ENCODE measurements at regions not wholly inside any gene's neighbourhood (a gene's known extent, or its start where the extent isn't known, plus 50 kb on each side); places are given as distances from the start of the nearest gene placed in this dataset.
A peak's percentile ranks its signal among the peaks of the same experiment; 100 is the strongest.

DNA sequence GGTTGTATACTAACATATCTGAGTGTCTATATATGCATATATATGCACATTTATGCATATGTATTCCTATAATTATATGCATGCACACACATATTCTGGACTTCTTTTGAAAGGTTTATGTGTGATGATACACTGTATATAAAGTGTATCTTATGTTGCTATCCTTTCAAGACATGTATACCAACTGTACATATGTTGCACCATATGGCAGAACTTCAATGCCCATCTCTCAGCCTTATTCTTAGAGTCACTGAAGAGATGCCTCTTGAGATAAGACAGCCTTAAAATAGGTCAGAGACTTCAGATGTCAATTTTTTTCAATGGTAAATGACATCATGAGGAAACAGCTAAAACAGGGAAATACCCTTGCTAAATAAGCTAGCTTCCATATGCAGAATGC, 461.4 kb downstream of the SPATA31D1 start:
- Histone ChIP-seq H3K4me3 (no peak overlapping the region), H3K9me3 (ENCODE audit: control insufficient read depth in 4 of 4, insufficient read depth in 3 of 4, low read length in 3 of 4) (peaks cover 0 to 10% (median 2%) of the 10 kb centered on the region in 4 donors), H3K36me3 (ENCODE audit: control insufficient read depth in 4 of 4, insufficient read depth in 4 of 4, low read length in 4 of 4) (no peaks in the 10 kb centered on the region), H3K27ac (ENCODE audit: low read depth in 1 of 2, low read length in 1 of 2) (no peak overlapping the region), H3K4me1 (ENCODE audit: control insufficient read depth in 5 of 5, insufficient read depth in 5 of 5, low read length in 5 of 5) (no peaks in the 10 kb centered on the region), H3K9ac (ENCODE audit: insufficient read depth in 1 of 2, low read length in 2 of 2) (no peak overlapping the region), H3K27me3 (ENCODE audit: control insufficient read depth in 3 of 3, insufficient read depth in 3 of 3, low read length in 2 of 3) (no peaks in the 10 kb centered on the region)
- ATAC-seq (ENCODE audit: insufficient read depth, low FRiP score) (no peak), DNase-seq (no peak)
- TF ChIP-seq, protein P1, sequence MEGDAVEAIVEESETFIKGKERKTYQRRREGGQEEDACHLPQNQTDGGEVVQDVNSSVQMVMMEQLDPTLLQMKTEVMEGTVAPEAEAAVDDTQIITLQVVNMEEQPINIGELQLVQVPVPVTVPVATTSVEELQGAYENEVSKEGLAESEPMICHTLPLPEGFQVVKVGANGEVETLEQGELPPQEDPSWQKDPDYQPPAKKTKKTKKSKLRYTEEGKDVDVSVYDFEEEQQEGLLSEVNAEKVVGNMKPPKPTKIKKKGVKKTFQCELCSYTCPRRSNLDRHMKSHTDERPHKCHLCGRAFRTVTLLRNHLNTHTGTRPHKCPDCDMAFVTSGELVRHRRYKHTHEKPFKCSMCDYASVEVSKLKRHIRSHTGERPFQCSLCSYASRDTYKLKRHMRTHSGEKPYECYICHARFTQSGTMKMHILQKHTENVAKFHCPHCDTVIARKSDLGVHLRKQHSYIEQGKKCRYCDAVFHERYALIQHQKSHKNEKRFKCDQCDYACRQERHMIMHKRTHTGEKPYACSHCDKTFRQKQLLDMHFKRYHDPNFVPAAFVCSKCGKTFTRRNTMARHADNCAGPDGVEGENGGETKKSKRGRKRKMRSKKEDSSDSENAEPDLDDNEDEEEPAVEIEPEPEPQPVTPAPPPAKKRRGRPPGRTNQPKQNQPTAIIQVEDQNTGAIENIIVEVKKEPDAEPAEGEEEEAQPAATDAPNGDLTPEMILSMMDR (IDR thresholded peaks at IDR 0.05; ENCODE audit: control extremely low read depth, extremely low read depth) = no peak

GRCh38 chr9:82454509-82455190, 466.1 kb downstream of the SPATA31D1 start:
- no peaks in the 10 kb centered on the region for H3K27me3 ChIP-seq (ENCODE audit: control insufficient read depth in 3 of 3, insufficient read depth in 3 of 3, low read length in 2 of 3)
- H3K4me3 ChIP-seq = no peak overlapping the region
- peaks cover 0 to 14% (median 4%) of the 10 kb centered on the region in 5 donors for H3K4me1 ChIP-seq (ENCODE audit: control insufficient read depth in 5 of 5, insufficient read depth in 5 of 5, low read length in 5 of 5)
- H3K9ac ChIP-seq (ENCODE audit: insufficient read depth in 1 of 2, low read length in 2 of 2) = no peak overlapping the region
- DNase-seq = no peak
- H3K27ac ChIP-seq (ENCODE audit: low read depth in 1 of 2, low read length in 1 of 2) = no peak overlapping the region
- H3K9me3 ChIP-seq (ENCODE audit: control insufficient read depth in 4 of 4, insufficient read depth in 3 of 4, low read length in 3 of 4) = peaks cover 0 to 2% (median 0%) of the 10 kb centered on the region in 4 donors
- no peaks in the 10 kb centered on the region for H3K36me3 ChIP-seq (ENCODE audit: control insufficient read depth in 4 of 4, insufficient read depth in 4 of 4, low read length in 4 of 4)
- ATAC-seq (ENCODE audit: insufficient read depth, low FRiP score) = no peak
- 82 to 84% methylated on average over 3 of the region's 3 CpGs for WGBS, 2 donors
- TF ChIP-seq, protein P1 (IDR thresholded peaks at IDR 0.05; ENCODE audit: control extremely low read depth, extremely low read depth) = no peak

GRCh38 chr9:82456642-82457041, 468.1 kb downstream of the SPATA31D1 start:
- H3K4me1 ChIP-seq (ENCODE audit: control insufficient read depth in 5 of 5, insufficient read depth in 5 of 5, low read length in 5 of 5) = peaks cover 0 to 14% (median 4%) of the 10 kb centered on the region in 5 donors
- ATAC-seq (ENCODE audit: insufficient read depth, low FRiP score) = no peak
- no peak for DNase-seq
- peaks cover 0 to 2% (median 0%) of the 10 kb centered on the region in 4 donors for H3K9me3 ChIP-seq (ENCODE audit: control insufficient read depth in 4 of 4, insufficient read depth in 3 of 4, low read length in 3 of 4)
- H3K9ac ChIP-seq (ENCODE audit: insufficient read depth in 1 of 2, low read length in 2 of 2) = no peak overlapping the region
- H3K27ac ChIP-seq (ENCODE audit: low read depth in 1 of 2, low read length in 1 of 2) = no peak overlapping the region
- TF ChIP-seq, protein P1 (IDR thresholded peaks at IDR 0.05; ENCODE audit: control extremely low read depth, extremely low read depth) = no peak
- H3K36me3 ChIP-seq (ENCODE audit: control insufficient read depth in 4 of 4, insufficient read depth in 4 of 4, low read length in 4 of 4) = no peaks in the 10 kb centered on the region
- no peak overlapping the region for H3K4me3 ChIP-seq
- 88 to 96% methylated on average over 1 of the region's 1 CpG for WGBS, 2 donors
- H3K27me3 ChIP-seq (ENCODE audit: control insufficient read depth in 3 of 3, insufficient read depth in 3 of 3, low read length in 2 of 3) = no peaks in the 10 kb centered on the region

GRCh38 chr9:82457298-82457697, 468.7 kb downstream of the SPATA31D1 start:
- WGBS, 2 donors = 70 to 81% methylated on average over 2 of the region's 2 CpGs
- no peak overlapping the region for H3K27ac ChIP-seq (ENCODE audit: low read depth in 1 of 2, low read length in 1 of 2)
- peaks cover 0 to 2% (median 0%) of the 10 kb centered on the region in 4 donors for H3K9me3 ChIP-seq (ENCODE audit: control insufficient read depth in 4 of 4, insufficient read depth in 3 of 4, low read length in 3 of 4)
- ATAC-seq (ENCODE audit: insufficient read depth, low FRiP score) = peak; percentile 27
- peaks cover 0 to 14% (median 4%) of the 10 kb centered on the region in 5 donors for H3K4me1 ChIP-seq (ENCODE audit: control insufficient read depth in 5 of 5, insufficient read depth in 5 of 5, low read length in 5 of 5)
- H3K27me3 ChIP-seq (ENCODE audit: control insufficient read depth in 3 of 3, insufficient read depth in 3 of 3, low read length in 2 of 3) = no peaks in the 10 kb centered on the region
- TF ChIP-seq, protein P1 (IDR thresholded peaks at IDR 0.05; ENCODE audit: control extremely low read depth, extremely low read depth) = no peak
- no peak overlapping the region for H3K4me3 ChIP-seq
- H3K36me3 ChIP-seq (ENCODE audit: control insufficient read depth in 4 of 4, insufficient read depth in 4 of 4, low read length in 4 of 4) = no peaks in the 10 kb centered on the region
- DNase-seq = peak in 1 of 3 donors; percentile 61
- no peak overlapping the region for H3K9ac ChIP-seq (ENCODE audit: insufficient read depth in 1 of 2, low read length in 2 of 2)

Measured in lung (tissue), 11 donors.